ENCODE measurements at regions not wholly inside any gene's neighbourhood (a gene's known extent, or its start where the extent isn't known, plus 50 kb on each side); places are given as distances from the start of the nearest gene placed in this dataset.

GRCh38 chr1:55276671-55277376 is 61.7 kb upstream of the USP24 start:
- no peak for DNase-seq (ENCODE audit: low read depth in 2 of 2, low spot score in 1 of 2)

GRCh38 chr1:55275941-55276341 is 60.8 kb upstream of the USP24 start:
- DNase-seq (ENCODE audit: low read depth in 2 of 2, low spot score in 1 of 2), result no peak

GRCh38 chr1:55275151-55275748 is 60.1 kb upstream of the USP24 start:
- no peak for DNase-seq (ENCODE audit: low read depth in 2 of 2, low spot score in 1 of 2)

- no peak for DNase-seq (ENCODE audit: low read depth in 2 of 2, low spot score in 1 of 2)
These were observed 57.8 kb upstream of the USP24 start for GRCh38 chr1:55272994-55273393.

All from stimulated activated CD8-positive, alpha-beta memory T cell treated with anti-CD3 and anti-CD28 coated beads, Interleukin-4, amount 100 ng/mL, for 4 hours (primary cell).